HEK293 (cell line): ENCODE measurements at regions not wholly inside any gene's neighbourhood (a gene's known extent, or its start where the extent isn't known, plus 50 kb on each side); places are given as distances from the start of the nearest gene placed in this dataset.

Experiments
- CTCF ChIA-PET: fragments of 350-600 bp; formaldehyde crosslinking; extraction: SDS; loops from one replicate; lab custom pipeline; 2021; ENCODE audit warnings: antibody characterized with exemption; lab: Yijun Ruan, JAX
- POLR2A ChIA-PET: fragments of 300-600 bp; formaldehyde crosslinking; extraction: SDS; loops from one replicate; lab custom pipeline; 2020; ENCODE audit warnings: antibody characterized with exemption, inconsistent platforms; lab: Yijun Ruan, JAX
- H3K27ac ChIP-seq: fragments of 200-500 bp; sonication (Bioruptor generic); 2 replicates; pipeline ENCODE4 v1.5.1; 2014; ENCODE audit warnings: low read depth, low read length, control low read depth, inconsistent platforms; ENCODE audit errors: extremely low read depth
- H3K36me3 ChIP-seq, 2 experiments: fragments of 200-500 bp in 1 of 2; sonication (Bioruptor generic) in 1 of 2; 1 replicate in 1 of 2; 2 replicates in 1 of 2; pipeline ENCODE4 v1.5.1; 2014 to 2017; ENCODE audit warnings: inconsistent platforms in 2 of 2, low read length in 2 of 2; ENCODE audit not compliant: control insufficient read depth in 2 of 2, insufficient read depth in 1 of 2
- H3K4me1 ChIP-seq: fragments of 200-500 bp; sonication (Bioruptor generic); 2 replicates; pipeline ENCODE4 v1.5.1; 2014; ENCODE audit warnings: mild to moderate bottlenecking, low read length, inconsistent platforms; ENCODE audit not compliant: control insufficient read depth, insufficient read depth
- H3K4me3 ChIP-seq: 2 replicates; pipeline ENCODE4 v1.5.1; 2011; ENCODE audit warnings: low read depth, mild to moderate bottlenecking, control low read depth, low read length, moderate library complexity
- H3K9me3 ChIP-seq: fragments of 200-500 bp; sonication (Bioruptor generic); 2 replicates; pipeline ENCODE4 v1.5.1; 2014; ENCODE audit warnings: low read depth, low read length, inconsistent platforms; ENCODE audit not compliant: control insufficient read depth, insufficient read depth
- BCL11A ChIP-seq: fragments of 450-650 bp; formaldehyde crosslinking; IDR thresholded peaks from 2 replicates; pipeline ENCODE4 v1.5.1; 2016; ENCODE audit warnings: low read depth, missing biosample characterization, missing genetic modification characterization
- BCL11B ChIP-seq: fragments of 450-650 bp; formaldehyde crosslinking; IDR thresholded peaks from 2 replicates; pipeline ENCODE4 v1.5.1; 2016; ENCODE audit warnings: low read depth, missing biosample characterization, missing genetic modification characterization
- GLI4 ChIP-seq: fragments of 450-650 bp; formaldehyde crosslinking; IDR thresholded peaks from 2 replicates; pipeline ENCODE4 v1.5.1; 2016; ENCODE audit warnings: missing biosample characterization, missing genetic modification characterization
- GLIS1 ChIP-seq: fragments of 450-650 bp; formaldehyde crosslinking; IDR thresholded peaks from 2 replicates; pipeline ENCODE4 v1.5.1; 2016; ENCODE audit warnings: missing biosample characterization, missing genetic modification characterization
- REST ChIP-seq: fragments of 450-650 bp; formaldehyde crosslinking; IDR thresholded peaks from 2 replicates; pipeline ENCODE4 v1.5.1; 2016; ENCODE audit warnings: missing biosample characterization, missing genetic modification characterization
- SCRT2 ChIP-seq: fragments of 450-650 bp; formaldehyde crosslinking; IDR thresholded peaks from 2 replicates; pipeline ENCODE4 v1.5.1; 2016; ENCODE audit warnings: missing biosample characterization, missing genetic modification characterization
- ZBTB17 ChIP-seq: fragments of 450-650 bp; formaldehyde crosslinking; IDR thresholded peaks from 2 replicates; pipeline ENCODE4 v1.5.1; 2016; ENCODE audit warnings: missing biosample characterization, missing genetic modification characterization
- ZFP37 ChIP-seq: fragments of 450-650 bp; formaldehyde crosslinking; IDR thresholded peaks from 2 replicates; pipeline ENCODE4 v1.5.1; 2016; ENCODE audit warnings: missing biosample characterization, missing genetic modification characterization
- ZFP41 ChIP-seq: fragments of 450-650 bp; formaldehyde crosslinking; IDR thresholded peaks from 2 replicates; pipeline ENCODE4 v1.5.1; 2016; ENCODE audit warnings: missing biosample characterization, missing genetic modification characterization, borderline replicate concordance
- ZNF473 ChIP-seq: fragments of 450-650 bp; formaldehyde crosslinking; IDR thresholded peaks from 2 replicates; pipeline ENCODE4 v1.5.1; 2017; ENCODE audit warnings: missing biosample characterization, missing genetic modification characterization
- ZNF521 ChIP-seq: fragments of 450-650 bp; formaldehyde crosslinking; IDR thresholded peaks from 2 replicates; pipeline ENCODE4 v1.5.1; 2017; ENCODE audit warnings: missing biosample characterization, mild to moderate bottlenecking, missing genetic modification characterization
- ZNF549 ChIP-seq: fragments of 450-650 bp; IDR thresholded peaks from 2 replicates; pipeline ENCODE4 v1.5.1; 2018; ENCODE audit warnings: missing biosample characterization, missing genetic modification characterization, mild to moderate bottlenecking, inconsistent platforms, moderate library complexity
- ZNF555 ChIP-seq: fragments of 450-650 bp; formaldehyde crosslinking; conservative IDR thresholded peaks from 2 replicates; pipeline ENCODE4 v1.5.1; 2017; ENCODE audit warnings: missing biosample characterization, mild to moderate bottlenecking, missing genetic modification characterization, inconsistent platforms
- ZNF558 ChIP-seq: fragments of 450-650 bp; formaldehyde crosslinking; IDR thresholded peaks from 2 replicates; pipeline ENCODE4 v1.5.1; 2016; ENCODE audit warnings: missing biosample characterization, missing genetic modification characterization
- ZNF596 ChIP-seq: fragments of 450-650 bp; IDR thresholded peaks from 2 replicates; pipeline ENCODE4 v1.5.0; 2018; ENCODE audit warnings: missing biosample characterization, mild to moderate bottlenecking, missing genetic modification characterization, moderate library complexity
- ZNF600 ChIP-seq: fragments of 450-650 bp; formaldehyde crosslinking; IDR thresholded peaks from 2 replicates; pipeline ENCODE4 v1.5.1; 2016; ENCODE audit warnings: missing biosample characterization, missing genetic modification characterization
- ZNF776 ChIP-seq: fragments of 450-650 bp; formaldehyde crosslinking; IDR thresholded peaks from 2 replicates; pipeline ENCODE4 v1.5.0; 2017; ENCODE audit warnings: missing biosample characterization, missing genetic modification characterization, borderline replicate concordance
- ZNF792 ChIP-seq: fragments of 450-650 bp; formaldehyde crosslinking; IDR thresholded peaks from 2 replicates; pipeline ENCODE4 v1.5.1; 2016; ENCODE audit warnings: missing biosample characterization, missing genetic modification characterization
- TF ChIP-seq, protein P1 (sequence below): fragments of 450-650 bp; formaldehyde crosslinking; IDR thresholded peaks from 2 replicates; pipeline ENCODE4 v1.5.1; 2017; ENCODE audit warnings: missing biosample characterization, mild to moderate bottlenecking, missing genetic modification characterization, moderate library complexity
- TF ChIP-seq, protein P2 (sequence below): fragments of 450-650 bp; formaldehyde crosslinking; IDR thresholded peaks from 2 replicates; pipeline ENCODE4 v1.5.1; 2016; ENCODE audit warnings: missing biosample characterization, missing genetic modification characterization, borderline replicate concordance
- TF ChIP-seq, protein P3 (sequence below): fragments of 450-650 bp; IDR thresholded peaks from 2 replicates; pipeline ENCODE4 v1.5.1; 2018; ENCODE audit warnings: missing biosample characterization, missing genetic modification characterization
- TF ChIP-seq, protein P4 (sequence below): fragments of 450-650 bp; formaldehyde crosslinking; IDR thresholded peaks from 2 replicates; pipeline ENCODE4 v1.5.1; 2016; ENCODE audit warnings: missing biosample characterization, missing genetic modification characterization

DNA sequence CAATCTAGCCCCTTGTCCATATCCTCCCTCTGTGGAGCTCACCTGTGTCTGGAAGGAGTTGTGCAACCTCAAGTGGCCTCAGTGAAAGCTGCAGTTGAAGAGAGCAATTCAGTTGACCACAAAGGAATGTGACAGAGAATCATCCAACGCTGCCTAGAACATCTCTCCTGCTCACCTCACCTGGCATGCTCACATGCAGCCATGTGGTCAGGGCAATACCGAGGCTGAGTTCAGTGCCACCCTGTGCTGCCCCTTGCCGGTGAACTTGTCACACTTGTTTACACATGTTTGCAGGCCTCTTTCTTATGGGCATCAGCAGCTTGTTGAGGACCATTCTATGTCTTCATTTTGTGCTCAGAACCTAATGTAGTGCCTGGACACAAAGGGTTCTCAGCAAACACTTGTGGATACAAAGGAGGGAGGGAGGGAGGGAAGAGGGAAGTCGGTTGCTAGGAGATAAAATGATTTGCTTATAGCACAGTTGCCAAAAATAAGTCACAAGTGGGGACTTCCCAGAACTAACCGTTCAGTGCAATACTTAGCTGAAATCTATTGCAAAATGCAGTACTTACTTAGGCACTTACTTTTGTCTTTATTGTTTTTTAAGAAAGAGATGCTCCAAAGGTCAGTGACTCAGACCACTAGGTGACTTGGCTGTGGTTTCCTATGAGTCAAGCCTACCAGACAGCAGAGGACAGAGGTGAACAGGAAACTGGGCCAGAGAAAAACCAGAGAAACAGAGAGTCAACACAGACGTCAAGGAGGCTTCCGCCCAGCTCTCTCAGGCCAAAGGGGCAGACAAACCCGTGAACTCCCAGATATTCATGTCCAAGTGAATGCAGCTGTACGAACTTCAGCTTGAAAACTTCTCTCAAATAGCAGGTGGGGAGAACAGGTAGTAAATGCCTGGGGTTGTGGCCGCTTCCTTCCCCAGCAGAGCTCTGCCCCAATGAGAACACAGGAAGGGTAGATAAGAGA is 227.8 kb upstream of the CTNNB1 start:
- H3K36me3 ChIP-seq, result no peaks in the 10 kb centered on the region
- H3K9me3 ChIP-seq, result no peaks in the 10 kb centered on the region
- no peak overlapping the region for H3K27ac ChIP-seq
- ChIA-PET CTCF (interaction anchor here (0.5 to 1.2 kb wide), 4 partner anchors 11 to 494 kb away, joined by 3 to 4 read pairs (median 4); no protein-coding TSS in a partner anchor), POLR2A (no interaction called here)
- H3K4me1 ChIP-seq, result no peaks in the 10 kb centered on the region
- no peak overlapping the region for H3K4me3 ChIP-seq
- TF ChIP-seq GLI4 (tag by site-specific recombination) (no peak), GLIS1 (tag by site-specific recombination) (no peak), ZNF792 (no peak), ZNF600 (no peak), BCL11A (tag by site-specific recombination) (no peak), ZNF549 (tag by site-specific recombination) (no peak), SCRT2 (no peak), ZNF596 (tag by site-specific recombination) (no peak)
- TF ChIP-seq, protein P1, sequence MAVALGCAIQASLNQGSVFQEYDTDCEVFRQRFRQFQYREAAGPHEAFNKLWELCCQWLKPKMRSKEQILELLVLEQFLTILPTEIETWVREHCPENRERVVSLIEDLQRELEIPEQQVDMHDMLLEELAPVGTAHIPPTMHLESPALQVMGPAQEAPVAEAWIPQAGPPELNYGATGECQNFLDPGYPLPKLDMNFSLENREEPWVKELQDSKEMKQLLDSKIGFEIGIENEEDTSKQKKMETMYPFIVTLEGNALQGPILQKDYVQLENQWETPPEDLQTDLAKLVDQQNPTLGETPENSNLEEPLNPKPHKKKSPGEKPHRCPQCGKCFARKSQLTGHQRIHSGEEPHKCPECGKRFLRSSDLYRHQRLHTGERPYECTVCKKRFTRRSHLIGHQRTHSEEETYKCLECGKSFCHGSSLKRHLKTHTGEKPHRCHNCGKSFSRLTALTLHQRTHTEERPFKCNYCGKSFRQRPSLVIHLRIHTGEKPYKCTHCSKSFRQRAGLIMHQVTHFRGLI (tag by site-specific recombination), result no peak
- TF ChIP-seq, protein P2, sequence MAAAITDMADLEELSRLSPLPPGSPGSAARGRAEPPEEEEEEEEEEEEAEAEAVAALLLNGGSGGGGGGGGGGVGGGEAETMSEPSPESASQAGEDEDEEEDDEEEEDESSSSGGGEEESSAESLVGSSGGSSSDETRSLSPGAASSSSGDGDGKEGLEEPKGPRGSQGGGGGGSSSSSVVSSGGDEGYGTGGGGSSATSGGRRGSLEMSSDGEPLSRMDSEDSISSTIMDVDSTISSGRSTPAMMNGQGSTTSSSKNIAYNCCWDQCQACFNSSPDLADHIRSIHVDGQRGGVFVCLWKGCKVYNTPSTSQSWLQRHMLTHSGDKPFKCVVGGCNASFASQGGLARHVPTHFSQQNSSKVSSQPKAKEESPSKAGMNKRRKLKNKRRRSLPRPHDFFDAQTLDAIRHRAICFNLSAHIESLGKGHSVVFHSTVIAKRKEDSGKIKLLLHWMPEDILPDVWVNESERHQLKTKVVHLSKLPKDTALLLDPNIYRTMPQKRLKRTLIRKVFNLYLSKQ (tag by site-specific recombination), result no peak

- CTCF ChIA-PET, result interaction anchor here (1.2 kb wide), 1 partner anchor 10 kb away, joined by 4 read pairs; no protein-coding TSS in a partner anchor
- Histone ChIP-seq H3K9me3 (no peaks in the 10 kb centered on the region), H3K27ac (no peak overlapping the region)
- TF ChIP-seq ZNF558, result no peak
- no peak for TF ChIP-seq ZFP37 (tag by site-specific recombination)
- no peak for TF ChIP-seq ZNF596 (tag by site-specific recombination)
- no peak for TF ChIP-seq ZNF521 (tag by site-specific recombination)
- TF ChIP-seq ZNF473 (tag by site-specific recombination), result no peak
- TF ChIP-seq, protein P3, sequence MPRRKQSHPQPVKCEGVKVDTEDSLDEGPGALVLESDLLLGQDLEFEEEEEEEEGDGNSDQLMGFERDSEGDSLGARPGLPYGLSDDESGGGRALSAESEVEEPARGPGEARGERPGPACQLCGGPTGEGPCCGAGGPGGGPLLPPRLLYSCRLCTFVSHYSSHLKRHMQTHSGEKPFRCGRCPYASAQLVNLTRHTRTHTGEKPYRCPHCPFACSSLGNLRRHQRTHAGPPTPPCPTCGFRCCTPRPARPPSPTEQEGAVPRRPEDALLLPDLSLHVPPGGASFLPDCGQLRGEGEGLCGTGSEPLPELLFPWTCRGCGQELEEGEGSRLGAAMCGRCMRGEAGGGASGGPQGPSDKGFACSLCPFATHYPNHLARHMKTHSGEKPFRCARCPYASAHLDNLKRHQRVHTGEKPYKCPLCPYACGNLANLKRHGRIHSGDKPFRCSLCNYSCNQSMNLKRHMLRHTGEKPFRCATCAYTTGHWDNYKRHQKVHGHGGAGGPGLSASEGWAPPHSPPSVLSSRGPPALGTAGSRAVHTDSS (tag by site-specific recombination), result no peak
- no peak for TF ChIP-seq ZBTB17
- TF ChIP-seq ZNF555 (tag by site-specific recombination), result no peak
- no peak for TF ChIP-seq REST (tag by site-specific recombination)
- no peak for TF ChIP-seq ZFP41
- TF ChIP-seq, protein P4, sequence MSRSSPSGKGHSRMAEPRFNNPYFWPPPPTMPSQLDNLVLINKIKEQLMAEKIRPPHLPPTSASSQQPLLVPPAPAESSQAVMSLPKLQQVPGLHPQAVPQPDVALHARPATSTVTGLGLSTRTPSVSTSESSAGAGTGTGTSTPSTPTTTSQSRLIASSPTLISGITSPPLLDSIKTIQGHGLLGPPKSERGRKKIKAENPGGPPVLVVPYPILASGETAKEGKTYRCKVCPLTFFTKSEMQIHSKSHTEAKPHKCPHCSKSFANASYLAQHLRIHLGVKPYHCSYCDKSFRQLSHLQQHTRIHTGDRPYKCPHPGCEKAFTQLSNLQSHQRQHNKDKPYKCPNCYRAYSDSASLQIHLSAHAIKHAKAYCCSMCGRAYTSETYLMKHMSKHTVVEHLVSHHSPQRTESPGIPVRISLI (tag by site-specific recombination), result no peak
- no peak for TF ChIP-seq BCL11B (tag by site-specific recombination)
- no peak for TF ChIP-seq ZNF776 (tag by site-specific recombination)
- TF ChIP-seq, all 188 proteins: peak for 0
- POLR2A ChIA-PET, result no interaction called here
- Histone ChIP-seq H3K4me1 (no peaks in the 10 kb centered on the region), H3K4me3 (no peak overlapping the region), H3K36me3 (no peaks in the 10 kb centered on the region)
Observed at GRCh38 chr3:40972350-40972749, 227.0 kb upstream of the CTNNB1 start.
